GM21723 (cell line): ENCODE measurements at regions not wholly inside any gene's neighbourhood (a gene's known extent, or its start where the extent isn't known, plus 50 kb on each side); places are given as distances from the start of the nearest gene placed in this dataset.
"Not testable (repeated sequence)": the region's sequence is repeated elsewhere in the genome, so short reads cannot be mapped to it uniquely, and the experiment has no call there.

Experiments
- ATAC-seq: cut with Tn5 transposase; IDR thresholded peaks from one replicate; pipeline ENCODE4 v1.9.1; 2021; ENCODE audit warnings: mild to moderate bottlenecking, moderate library complexity; ENCODE audit not compliant: unreplicated experiment

GRCh38 chr5:105688227-105688792 is 1982.4 kb downstream of the EFNA5 start:
- ATAC-seq = no peak

- ATAC-seq = no peak
Observed at GRCh38 chr5:105687493-105687892, 1983.2 kb downstream of the EFNA5 start.

GRCh38 chr5:105685884-105686283 is 1984.9 kb downstream of the EFNA5 start:
- ATAC-seq = no peak

- no peak for ATAC-seq
Observed at GRCh38 chr5:105684799-105685198, 1985.9 kb downstream of the EFNA5 start.

- ATAC-seq = no peak
Observed at GRCh38 chr5:105680858-105681475, 1989.8 kb downstream of the EFNA5 start.

- no peak for ATAC-seq
Observed at GRCh38 chr5:105677291-105677690, 1993.4 kb downstream of the EFNA5 start.

GRCh38 chr5:105670596-105670995 is 2000.1 kb downstream of the EFNA5 start:
- ATAC-seq = no peak

- ATAC-seq = no peak
Observed at GRCh38 chr5:105663671-105664070, 2007.1 kb downstream of the EFNA5 start.

- ATAC-seq = no peak
Observed at GRCh38 chr5:105659396-105659795, 2011.3 kb downstream of the EFNA5 start.

- ATAC-seq = no peak
Observed at GRCh38 chr5:105640328-105640727, 2030.4 kb downstream of the EFNA5 start.

- ATAC-seq = no peak
Observed at GRCh38 chr5:105639511-105639910, 2031.2 kb downstream of the EFNA5 start.

GRCh38 chr5:105639068-105639467 is 2031.7 kb downstream of the EFNA5 start:
- no peak for ATAC-seq

GRCh38 chr5:105638437-105638836 is 2032.3 kb downstream of the EFNA5 start:
- no peak for ATAC-seq

- no peak for ATAC-seq
Observed at GRCh38 chr5:105632043-105632442, 2038.7 kb downstream of the EFNA5 start.

GRCh38 chr5:105630803-105631202 is 2039.9 kb downstream of the EFNA5 start:
- no peak for ATAC-seq

GRCh38 chr5:105619725-105620124 is 2051.0 kb downstream of the EFNA5 start:
- ATAC-seq = no peak

- ATAC-seq = no peak
Observed at GRCh38 chr5:105617436-105618215, 2053.1 kb downstream of the EFNA5 start.

GRCh38 chr5:105616599-105616998 is 2054.0 kb upstream of the NUDT12 start:
- no peak for ATAC-seq

GRCh38 chr5:105602406-105602805 is 2039.8 kb upstream of the NUDT12 start:
- not testable (repeated sequence) for ATAC-seq

- no peak for ATAC-seq
Observed at GRCh38 chr5:105593011-105593760, 2030.6 kb upstream of the NUDT12 start.

- ATAC-seq = no peak
Observed at GRCh38 chr5:105587963-105588662, 2025.5 kb upstream of the NUDT12 start.
